Activated T-cell treated with anti-CD3 and anti-CD28 coated beads for 48 hours (primary cell): ENCODE measurements at regions not wholly inside any gene's neighbourhood (a gene's known extent, or its start where the extent isn't known, plus 50 kb on each side); places are given as distances from the start of the nearest gene placed in this dataset.

ENCODE experiments used
- DNase-seq: peaks from one replicate; pipeline ENCODE4 v3.0.0-alpha.2; 2020; ENCODE audit warnings: low read depth

- DNase-seq, result no peak
Observed at GRCh38 chr20:60213126-60213893, 255.1 kb downstream of the CDH26 start.

- no peak for DNase-seq
Observed at GRCh38 chr20:60214901-60215815, 256.9 kb downstream of the CDH26 start.

DNA sequence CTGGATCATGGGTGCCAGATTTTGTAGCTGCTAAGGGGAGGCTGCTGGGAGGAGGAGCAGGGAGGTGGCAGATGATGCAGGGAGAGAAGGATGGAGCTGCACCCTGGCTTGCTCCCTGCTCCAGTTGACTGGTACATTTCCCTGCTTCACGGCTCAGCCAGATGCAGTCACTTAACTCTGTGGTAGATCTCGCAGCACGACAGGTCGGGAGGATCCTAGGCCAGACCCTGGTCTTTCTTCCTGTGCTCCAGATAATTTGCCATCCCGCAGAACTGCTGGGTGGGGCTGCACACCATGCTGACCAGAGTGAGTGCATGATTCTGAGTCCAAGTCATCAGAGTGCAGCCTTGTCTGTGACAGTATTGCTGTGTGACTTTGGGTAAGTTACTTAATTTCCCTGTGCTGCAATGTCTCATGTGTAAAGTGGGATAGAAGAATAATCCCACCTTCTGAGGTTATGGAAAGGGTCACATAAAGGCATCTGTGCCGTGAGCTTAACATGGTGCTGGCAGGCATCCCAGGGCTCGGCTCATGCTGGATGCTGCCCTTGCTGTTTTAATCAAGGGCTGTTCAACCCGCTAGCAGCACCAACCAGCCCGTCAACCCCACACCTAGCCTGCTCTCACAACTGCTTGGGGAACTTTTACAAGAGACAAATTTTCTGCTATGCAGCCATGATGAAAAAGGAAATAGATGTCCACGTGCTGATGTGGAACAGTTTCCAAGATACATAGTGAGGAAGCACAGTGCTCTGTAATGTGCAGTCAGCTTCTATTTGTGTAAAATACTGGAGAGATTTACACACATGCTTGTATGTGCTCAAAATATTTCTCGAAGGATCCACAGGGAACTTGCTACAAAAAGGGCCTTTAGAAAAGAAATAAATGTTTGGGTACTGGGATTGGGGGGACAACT, 257.9 kb downstream of the CDH26 start:
- no peak for DNase-seq

GRCh38 chr20:60219231-60219630, 261.0 kb downstream of the CDH26 start:
- no peak for DNase-seq

- DNase-seq, result no peak
Observed at GRCh38 chr20:60219984-60220562, 261.9 kb downstream of the CDH26 start.

GRCh38 chr20:60220706-60221105, 262.5 kb downstream of the CDH26 start:
- DNase-seq, result no peak

DNA sequence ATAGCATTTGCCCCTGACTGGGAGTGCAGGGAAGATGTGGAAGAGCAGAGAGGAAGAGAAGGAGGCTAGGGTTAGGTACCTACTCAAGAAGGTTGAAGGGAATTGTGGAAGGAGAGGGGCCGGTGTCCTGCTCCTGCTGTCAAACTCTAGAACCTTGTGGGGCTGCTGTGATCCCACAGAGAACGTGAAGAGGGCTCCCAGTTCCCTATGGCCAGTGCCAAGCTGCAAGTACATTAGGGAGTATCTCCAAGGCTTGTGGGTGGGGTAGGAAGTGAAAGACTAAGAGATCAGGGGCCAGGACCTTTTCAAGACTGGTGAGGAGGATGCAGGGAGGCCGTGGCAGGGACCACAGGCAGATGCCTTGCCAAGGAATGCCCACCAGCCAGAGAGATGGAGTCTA, 263.4 kb downstream of the CDH26 start:
- no peak for DNase-seq

DNA sequence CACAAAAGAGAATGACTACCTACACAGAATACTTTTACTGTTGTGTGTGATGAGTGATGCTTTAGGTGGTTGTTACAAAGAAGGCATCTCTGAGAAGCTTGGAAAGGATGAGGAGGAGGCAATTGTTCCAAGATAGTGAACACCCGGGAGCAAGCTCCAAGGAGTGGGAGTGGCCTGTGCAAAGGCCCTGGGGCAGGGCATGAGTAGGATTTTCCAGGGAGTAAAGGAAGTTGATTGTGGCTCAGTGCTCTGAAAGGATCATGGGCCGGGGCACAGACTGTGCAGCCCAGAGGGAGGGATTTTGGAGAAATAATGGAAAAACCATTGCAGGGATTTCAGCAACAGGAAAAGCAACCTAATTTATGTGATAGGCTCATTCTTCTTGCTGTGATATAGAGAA, 264.3 kb downstream of the CDH26 start:
- DNase-seq, result no peak

- DNase-seq, result no peak
Observed at GRCh38 chr20:60223174-60223573, 265.0 kb downstream of the CDH26 start.

DNA sequence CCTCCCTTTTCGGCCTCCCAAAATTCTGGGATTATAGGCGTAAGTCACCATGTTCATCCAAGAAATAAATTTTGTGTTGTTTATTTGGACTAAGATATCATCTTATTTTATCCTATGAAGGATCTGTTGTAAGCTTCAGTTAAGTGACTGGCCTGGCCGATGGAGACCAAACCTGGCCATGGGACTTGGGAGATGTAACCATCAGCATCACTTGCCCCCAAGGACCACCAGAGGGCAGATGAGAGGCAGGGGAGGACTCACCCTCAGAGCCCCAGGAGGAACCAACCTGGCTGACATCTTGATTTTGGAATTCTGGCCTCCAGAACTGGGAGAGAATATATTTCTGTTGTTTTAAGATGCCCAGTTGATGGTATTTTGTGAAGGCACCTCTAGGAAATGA, 266.7 kb downstream of the CDH26 start:
- DNase-seq, result no peak

DNA sequence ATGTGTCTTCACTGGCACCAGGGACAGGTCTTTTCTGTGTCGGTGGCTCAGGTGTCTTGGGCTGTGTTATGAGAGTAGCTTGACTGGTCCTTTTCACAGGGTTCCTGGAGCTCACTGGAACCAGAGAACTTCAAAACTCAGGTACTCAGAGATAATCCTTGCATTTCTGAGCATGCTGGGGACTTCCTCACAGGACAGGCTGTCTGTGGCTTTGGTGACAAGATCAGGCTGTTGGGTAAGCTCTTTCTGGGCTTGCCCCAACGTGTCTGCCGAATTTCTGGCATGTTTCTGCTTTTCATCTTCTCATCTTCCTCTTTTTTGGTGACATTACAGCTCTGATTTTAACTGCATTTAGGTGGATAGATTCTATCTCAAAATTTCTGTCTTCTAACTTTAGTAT, 270.0 kb downstream of the CDH26 start:
- DNase-seq, result no peak

DNA sequence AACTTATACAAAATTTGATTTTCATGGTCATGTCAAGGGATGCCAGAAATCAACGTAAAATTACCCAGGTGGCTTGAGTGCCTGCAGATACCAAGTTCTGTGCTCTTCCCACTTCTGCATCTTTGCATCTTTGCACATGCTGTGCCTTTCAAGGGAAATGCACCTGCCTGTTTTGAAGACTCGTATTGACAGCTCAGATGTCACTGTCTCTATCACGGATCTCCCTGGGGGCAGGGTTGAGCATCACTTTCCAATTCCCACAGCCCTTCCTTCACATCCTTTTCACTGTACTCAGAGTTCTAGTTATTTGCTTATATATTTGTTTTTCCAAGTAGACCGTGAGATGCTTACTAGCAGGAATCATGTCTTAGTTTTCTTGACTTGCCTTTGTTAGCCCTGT, 274.2 kb downstream of the CDH26 start:
- no peak for DNase-seq

GRCh38 chr20:60233018-60233630, 274.9 kb downstream of the CDH26 start:
- DNase-seq, result no peak

DNA sequence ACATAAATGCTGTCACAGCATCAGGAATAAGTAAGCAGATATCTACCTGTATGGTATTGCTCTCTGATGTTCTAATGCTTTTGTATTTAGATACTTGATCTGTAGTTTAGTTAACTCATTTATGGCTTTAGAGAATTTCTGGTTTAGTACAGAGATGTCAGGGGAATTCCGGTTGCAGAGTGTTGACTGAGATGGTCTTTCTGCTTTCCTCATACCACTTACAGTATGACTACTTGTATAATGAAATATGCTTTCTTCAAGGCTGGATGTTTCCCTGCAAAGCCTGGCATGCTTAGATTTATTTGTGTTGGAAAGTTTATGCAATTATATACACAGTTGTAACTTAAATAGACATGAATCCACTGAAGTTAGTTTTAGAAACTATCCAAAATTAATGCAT, 278.4 kb downstream of the CDH26 start:
- DNase-seq, result no peak

DNA sequence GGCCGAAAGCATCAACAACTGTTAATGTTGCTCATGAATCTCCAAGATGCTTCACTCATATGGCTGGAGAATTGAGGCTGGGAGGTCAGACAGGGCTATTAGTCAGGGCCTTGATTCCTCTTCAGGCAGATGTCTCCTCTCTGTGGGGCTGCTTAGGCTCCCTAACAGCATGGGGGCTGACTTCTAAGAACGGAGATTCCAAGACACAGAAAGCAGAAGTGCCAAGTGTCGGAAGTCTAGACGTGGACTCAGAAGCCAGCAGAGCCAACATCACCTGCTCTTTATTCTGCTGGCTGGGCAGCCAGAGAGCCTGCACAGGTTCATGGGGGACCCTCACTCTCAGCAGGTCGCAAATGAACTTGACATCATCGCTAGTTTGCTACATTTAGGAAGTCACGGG, 279.8 kb downstream of the CDH26 start:
- DNase-seq, result no peak

- no peak for DNase-seq
Observed at GRCh38 chr20:60238992-60239660, 280.9 kb downstream of the CDH26 start.

DNA sequence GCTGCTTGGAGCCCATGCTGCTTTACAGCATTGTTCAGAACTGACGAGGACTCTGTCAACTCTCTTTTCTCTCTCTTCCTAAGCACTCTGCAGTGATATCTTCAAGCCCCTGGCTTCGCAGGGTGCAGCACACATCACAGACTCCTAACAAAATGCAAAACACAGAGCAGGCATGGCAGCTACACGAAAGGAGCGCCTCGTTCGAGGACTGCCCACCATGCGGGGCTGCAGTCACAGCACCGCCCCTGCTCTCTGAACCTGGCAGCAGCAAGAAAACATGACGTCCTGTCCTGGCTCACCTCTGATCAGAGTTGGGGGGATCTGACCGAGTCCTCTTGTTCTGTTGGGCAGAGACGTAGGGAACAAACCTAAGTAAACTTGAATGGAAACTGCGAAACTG, 281.7 kb downstream of the CDH26 start:
- DNase-seq, result no peak

DNA sequence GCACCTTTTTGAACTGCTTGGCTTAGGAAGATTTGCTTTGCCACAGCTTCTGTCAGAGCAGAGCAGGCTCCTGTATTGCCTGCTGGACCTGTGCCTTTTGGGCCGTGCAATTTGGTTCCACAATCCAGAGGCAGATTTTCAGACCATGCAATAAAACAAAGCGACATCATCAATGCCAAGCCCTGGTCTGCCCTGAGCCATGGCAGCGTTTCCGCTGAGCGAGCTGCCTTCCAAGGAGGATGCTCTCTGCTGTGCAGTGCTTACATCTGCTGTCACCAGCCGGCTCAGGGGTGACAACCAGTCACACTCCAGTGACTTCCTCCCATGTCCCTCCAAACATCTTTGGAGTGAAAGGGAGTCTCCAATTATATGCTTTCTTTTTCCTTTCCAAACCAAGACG, 282.2 kb downstream of the CDH26 start:
- no peak for DNase-seq

DNA sequence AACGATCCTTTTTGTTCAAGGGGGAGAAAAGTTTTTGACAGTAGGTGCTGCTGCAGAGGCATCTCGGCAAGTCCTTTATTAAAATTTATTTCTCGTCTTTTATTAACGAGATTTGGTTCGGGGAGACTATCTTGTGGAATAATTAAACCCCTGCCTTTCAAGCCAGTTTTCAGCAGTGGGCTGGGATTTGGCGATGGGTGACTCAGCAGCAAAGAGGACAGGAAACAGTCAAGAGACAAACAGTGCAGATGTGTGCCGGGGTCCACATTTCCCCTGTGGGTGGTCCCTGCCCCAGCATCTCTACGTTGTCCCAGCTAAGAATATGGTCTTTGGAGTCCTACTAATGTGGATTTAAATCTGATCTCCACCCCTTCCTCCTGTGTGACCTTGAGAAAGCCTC, 282.8 kb downstream of the CDH26 start:
- no peak for DNase-seq

- DNase-seq, result no peak
Observed at GRCh38 chr20:60242836-60243505, 284.7 kb downstream of the CDH26 start.
